OCI-LY1 (cell line): ENCODE measurements at regions not wholly inside any gene's neighbourhood (a gene's known extent, or its start where the extent isn't known, plus 50 kb on each side); places are given as distances from the start of the nearest gene placed in this dataset.
"Not testable (repeated sequence)": the region's sequence is repeated elsewhere in the genome, so short reads cannot be mapped to it uniquely, and the experiment has no call there.

ENCODE experiments used
- H2AFZ ChIP-seq: fragments of 200-600 bp; sonication (generic), shearing (Covaris generic); 2 replicates; pipeline ENCODE4 v1.6.0; 2014; ENCODE audit warnings: antibody characterized with exemption, mild to moderate bottlenecking, low read length
- H3F3A ChIP-seq: fragments of 200-600 bp; sonication (generic), shearing (Covaris generic); 2 replicates; pipeline ENCODE4 v1.6.0; 2014; ENCODE audit warnings: mild to moderate bottlenecking, antibody characterized with exemption, low read length, moderate library complexity; ENCODE audit not compliant: insufficient read depth
- H3K27ac ChIP-seq: fragments of 200-600 bp; sonication (generic); 2 replicates; pipeline ENCODE4 v1.5.1; 2014; ENCODE audit warnings: low read length, mixed run types, mild to moderate bottlenecking, low read depth; ENCODE audit not compliant: poor library complexity, severe bottlenecking
- H3K27me3 ChIP-seq: fragments of 200-600 bp; sonication (generic); 2 replicates; pipeline ENCODE4 v1.6.0; 2014; ENCODE audit warnings: antibody characterized with exemption, mild to moderate bottlenecking, low read length, moderate library complexity; ENCODE audit not compliant: insufficient read depth
- H3K36me3 ChIP-seq: fragments of 200-600 bp; sonication (generic); 2 replicates; pipeline ENCODE4 v1.6.1; 2014; ENCODE audit warnings: mild to moderate bottlenecking, antibody characterized with exemption, low read length, moderate library complexity, mixed read lengths; ENCODE audit not compliant: insufficient read depth
- H3K4me1 ChIP-seq: fragments of 200-600 bp; sonication (generic); 2 replicates; pipeline ENCODE4 v1.5.1; 2014; ENCODE audit warnings: mild to moderate bottlenecking, low read length, moderate library complexity; ENCODE audit not compliant: insufficient read depth, severe bottlenecking
- H3K4me2 ChIP-seq: fragments of 200-600 bp; sonication (generic), shearing (Covaris generic); 2 replicates; pipeline ENCODE4 v1.6.1; 2014; ENCODE audit warnings: low read length
- H3K4me3 ChIP-seq: fragments of 200-600 bp; sonication (generic); 2 replicates; pipeline ENCODE4 v1.5.1; 2014; ENCODE audit warnings: low read length, low read depth, mild to moderate bottlenecking, mixed read lengths; ENCODE audit not compliant: poor library complexity, severe bottlenecking
- H3K79me2 ChIP-seq: fragments of 200-600 bp; shearing (Covaris generic); 2 replicates; pipeline ENCODE4 v1.6.1; 2016; ENCODE audit warnings: mixed run types, low read length, mixed read lengths; ENCODE audit not compliant: insufficient read depth
- H3K9ac ChIP-seq: fragments of 200-600 bp; sonication (generic), shearing (Covaris generic); 2 replicates; pipeline ENCODE4 v1.6.1; 2014; ENCODE audit warnings: mild to moderate bottlenecking, low read length, mixed read lengths
- H3K9me2 ChIP-seq: fragments of 200-600 bp; sonication (generic), shearing (Covaris generic); 2 replicates; pipeline ENCODE4 v1.6.1; 2014; ENCODE audit warnings: low read depth, mild to moderate bottlenecking, low read length, mixed read lengths
- H3K9me3 ChIP-seq: fragments of 200-600 bp; shearing (Covaris generic); 2 replicates; pipeline ENCODE4 v1.6.1; 2014; ENCODE audit warnings: low read length, mixed read lengths
- H4K20me1 ChIP-seq: fragments of 200-600 bp; sonication (generic), shearing (Covaris generic); 2 replicates; pipeline ENCODE4 v1.6.0; 2016; ENCODE audit warnings: mild to moderate bottlenecking, low read length; ENCODE audit not compliant: insufficient read depth
- EZH2 ChIP-seq: fragments of 200-600 bp; sonication (generic), shearing (Covaris generic); IDR thresholded peaks from 2 replicates; pipeline ENCODE4 v1.8.0; 2017; ENCODE audit warnings: borderline replicate concordance, mixed run types, mild to moderate bottlenecking, antibody characterized with exemption, low read length, moderate library complexity, mixed read lengths
- TF ChIP-seq, protein P1 (sequence below): fragments of 200-600 bp; sonication (generic), shearing (Covaris generic); IDR thresholded peaks from 2 replicates; pipeline ENCODE4 v1.5.1; 2017; ENCODE audit warnings: mild to moderate bottlenecking, antibody characterized with exemption, low read length, moderate library complexity, mixed read lengths

DNA sequence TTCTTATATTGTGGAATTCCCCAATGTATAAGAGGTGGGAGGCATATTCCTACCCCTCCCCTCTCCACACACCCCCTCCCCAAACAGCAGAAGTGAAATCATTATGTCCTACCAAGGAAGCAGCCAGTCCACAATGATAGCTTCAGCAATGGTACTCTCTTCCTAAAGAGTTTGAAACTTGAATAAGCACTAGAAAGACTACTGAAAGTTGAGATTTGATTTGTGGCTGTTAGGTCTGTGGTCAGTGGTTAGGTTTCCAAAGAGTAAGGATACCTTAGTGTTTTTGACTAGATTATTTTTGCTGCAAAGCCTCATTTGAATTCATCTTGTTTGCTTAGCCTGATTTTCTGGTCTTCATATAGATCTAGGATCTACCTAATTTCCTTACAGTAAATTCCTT lies 242.2 kb downstream of the DKK2 start:
- Histone ChIP-seq H3K4me3 (no peak overlapping the region), H3K79me2 (no peaks in the 10 kb centered on the region), H3F3A (no peaks in the 10 kb centered on the region), H3K9ac (no peak overlapping the region), H2AFZ (no peak overlapping the region), H3K4me1 (no peaks in the 10 kb centered on the region), H4K20me1 (no peaks in the 10 kb centered on the region), H3K9me2 (no peaks in the 10 kb centered on the region), H3K36me3 (no peaks in the 10 kb centered on the region), H3K27ac (no peak overlapping the region), H3K27me3 (no peaks in the 10 kb centered on the region), H3K4me2 (no peak overlapping the region), H3K9me3 (no peaks in the 10 kb centered on the region)
- TF ChIP-seq EZH2: no peak
- TF ChIP-seq, protein P1, sequence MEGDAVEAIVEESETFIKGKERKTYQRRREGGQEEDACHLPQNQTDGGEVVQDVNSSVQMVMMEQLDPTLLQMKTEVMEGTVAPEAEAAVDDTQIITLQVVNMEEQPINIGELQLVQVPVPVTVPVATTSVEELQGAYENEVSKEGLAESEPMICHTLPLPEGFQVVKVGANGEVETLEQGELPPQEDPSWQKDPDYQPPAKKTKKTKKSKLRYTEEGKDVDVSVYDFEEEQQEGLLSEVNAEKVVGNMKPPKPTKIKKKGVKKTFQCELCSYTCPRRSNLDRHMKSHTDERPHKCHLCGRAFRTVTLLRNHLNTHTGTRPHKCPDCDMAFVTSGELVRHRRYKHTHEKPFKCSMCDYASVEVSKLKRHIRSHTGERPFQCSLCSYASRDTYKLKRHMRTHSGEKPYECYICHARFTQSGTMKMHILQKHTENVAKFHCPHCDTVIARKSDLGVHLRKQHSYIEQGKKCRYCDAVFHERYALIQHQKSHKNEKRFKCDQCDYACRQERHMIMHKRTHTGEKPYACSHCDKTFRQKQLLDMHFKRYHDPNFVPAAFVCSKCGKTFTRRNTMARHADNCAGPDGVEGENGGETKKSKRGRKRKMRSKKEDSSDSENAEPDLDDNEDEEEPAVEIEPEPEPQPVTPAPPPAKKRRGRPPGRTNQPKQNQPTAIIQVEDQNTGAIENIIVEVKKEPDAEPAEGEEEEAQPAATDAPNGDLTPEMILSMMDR: no peak

DNA sequence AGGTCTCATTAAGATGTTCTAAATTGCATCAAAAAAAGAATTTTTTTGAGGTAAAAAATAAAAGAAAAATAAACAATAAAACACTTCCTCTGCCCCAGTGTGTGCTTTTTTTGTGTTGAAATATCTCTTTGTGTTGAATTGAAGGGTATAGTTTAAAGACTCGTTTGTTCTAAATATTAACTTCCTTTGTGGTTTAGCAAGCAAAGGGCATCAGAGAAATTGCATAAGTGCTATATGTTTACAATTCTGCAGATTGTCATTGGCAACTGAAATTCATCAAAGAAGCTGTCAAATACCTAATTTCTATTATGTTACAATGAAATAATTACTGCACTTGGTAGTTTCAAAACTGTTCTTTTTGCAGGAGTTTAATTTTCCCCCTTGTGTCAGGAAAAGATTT lies 260.5 kb downstream of the DKK2 start:
- no peak overlapping the region for H3K4me2 ChIP-seq
- no peaks in the 10 kb centered on the region; the same call in 1 of the 2 replicates for H3K9me2 ChIP-seq
- TF ChIP-seq EZH2: no peak
- TF ChIP-seq, protein P1: no peak
- no peaks in the 10 kb centered on the region for H3K79me2 ChIP-seq
- no peak overlapping the region for H3K4me3 ChIP-seq
- no peaks in the 10 kb centered on the region for H4K20me1 ChIP-seq
- no peaks in the 10 kb centered on the region for H3F3A ChIP-seq
- no peaks in the 10 kb centered on the region for H3K36me3 ChIP-seq
- no peak overlapping the region for H2AFZ ChIP-seq
- no peaks in the 10 kb centered on the region for H3K27me3 ChIP-seq
- H3K27ac ChIP-seq: no peak overlapping the region
- H3K9ac ChIP-seq: no peak overlapping the region
- H3K4me1 ChIP-seq: no peaks in the 10 kb centered on the region
- no peaks in the 10 kb centered on the region for H3K9me3 ChIP-seq

DNA sequence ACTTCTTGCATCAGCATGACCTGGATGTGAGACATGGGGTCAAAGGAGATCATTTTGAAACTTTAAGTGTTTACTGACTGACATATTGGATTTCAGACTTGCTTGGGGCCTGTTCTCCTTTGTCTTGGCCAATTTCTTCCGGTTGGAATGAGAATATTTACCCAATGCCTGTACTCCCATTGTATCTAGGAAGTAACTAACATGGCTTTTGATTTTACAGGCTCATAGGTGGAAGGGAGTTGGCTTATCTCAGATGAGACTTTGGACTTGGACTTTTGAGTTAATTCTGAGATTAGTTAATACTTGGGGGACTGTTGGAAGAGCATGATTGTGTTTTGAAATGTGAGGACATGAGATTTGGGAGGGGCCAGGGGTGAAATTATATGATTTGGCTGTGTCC lies 262.1 kb downstream of the DKK2 start:
- H4K20me1 ChIP-seq, H3K36me3 ChIP-seq, H3K9ac ChIP-seq, H3F3A ChIP-seq, H3K9me2 ChIP-seq, H3K27ac ChIP-seq, H2AFZ ChIP-seq, H3K4me1 ChIP-seq, H3K27me3 ChIP-seq, H3K9me3 ChIP-seq, H3K4me2 ChIP-seq, H3K79me2 ChIP-seq, H3K4me3 ChIP-seq: not testable (repeated sequence)

DNA sequence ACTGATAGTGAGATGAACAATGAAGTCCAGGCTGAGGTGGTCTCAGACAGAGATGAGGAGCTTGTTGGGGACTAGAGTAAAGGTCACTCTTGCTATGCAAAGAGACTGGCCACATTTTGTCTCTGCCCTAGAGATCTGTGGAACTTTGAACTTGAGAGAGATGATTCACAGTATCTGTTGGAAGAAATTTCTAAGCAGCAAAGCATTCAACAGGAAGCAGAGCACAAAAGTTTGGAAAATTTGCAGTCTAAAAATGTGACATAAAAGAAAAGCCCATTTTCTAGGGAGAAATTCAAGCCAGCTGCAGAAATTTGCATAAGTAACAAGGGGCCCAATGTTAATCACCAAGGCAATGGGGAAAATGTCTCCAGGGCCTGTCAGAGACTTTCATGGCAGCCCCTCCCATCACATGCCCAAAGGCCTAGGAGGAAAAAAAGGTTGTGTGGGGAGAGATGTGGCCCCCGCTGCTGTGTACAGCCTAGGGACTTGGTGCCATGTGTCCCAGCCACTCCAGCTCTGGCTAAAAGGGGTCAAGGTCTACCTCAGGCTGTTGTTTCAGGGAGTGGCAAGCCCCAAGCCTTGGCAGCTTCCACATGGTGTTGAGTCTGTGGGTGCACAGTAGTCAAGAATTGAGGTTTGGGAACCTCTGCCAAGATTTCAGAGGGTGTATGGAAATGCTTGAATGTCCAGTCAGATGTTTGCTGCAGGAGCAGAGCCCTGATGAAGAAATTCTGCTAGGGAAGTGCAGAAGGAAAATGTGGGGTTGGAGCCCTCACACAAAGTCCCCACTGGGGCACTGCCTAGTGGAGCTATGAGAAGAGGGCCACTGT lies 262.8 kb downstream of the DKK2 start:
- Histone ChIP-seq H3K9ac (no peak overlapping the region), H3K9me3 (no peaks in the 10 kb centered on the region), H3K4me2 (no peak overlapping the region), H3K79me2 (no peaks in the 10 kb centered on the region), H3F3A (no peaks in the 10 kb centered on the region), H3K36me3 (no peaks in the 10 kb centered on the region), H2AFZ (no peak overlapping the region), H3K27ac (no peak overlapping the region), H3K9me2 (no peaks in the 10 kb centered on the region), H3K27me3 (no peaks in the 10 kb centered on the region), H4K20me1 (no peaks in the 10 kb centered on the region), H3K4me1 (no peaks in the 10 kb centered on the region), H3K4me3 (no peak overlapping the region)
- TF ChIP-seq, protein P1: no peak
- TF ChIP-seq EZH2: no peak
